Neuronal stem cell (in vitro differentiated cells): ENCODE measurements at regions not wholly inside any gene's neighbourhood (a gene's known extent, or its start where the extent isn't known, plus 50 kb on each side); places are given as distances from the start of the nearest gene placed in this dataset.

Experiments used
- DNase-seq: peaks from one replicate; pipeline ENCODE4 v3.0.0-alpha.2; 2013; ENCODE audit warnings: low spot score
- H2AFZ ChIP-seq: one replicate; pipeline ENCODE4 v1.6.1; 2013; ENCODE audit warnings: mild to moderate bottlenecking, low read length, inconsistent platforms
- H2AK5ac ChIP-seq: 2 replicates; pipeline ENCODE4 v1.6.1; 2013; ENCODE audit warnings: low read depth, mild to moderate bottlenecking, inconsistent platforms, low read length, moderate library complexity, mixed read lengths
- H2BK120ac ChIP-seq: 2 replicates; pipeline ENCODE4 v1.6.1; 2013; ENCODE audit warnings: low read depth, mild to moderate bottlenecking, inconsistent platforms, low read length, moderate library complexity, mixed read lengths
- H2BK12ac ChIP-seq: one replicate; pipeline ENCODE4 v1.6.1; 2013; ENCODE audit warnings: low read length, inconsistent platforms
- H2BK15ac ChIP-seq: 2 replicates; pipeline ENCODE4 v1.6.1; 2013; ENCODE audit warnings: mild to moderate bottlenecking, low read length, inconsistent platforms, mixed read lengths
- H2BK5ac ChIP-seq: one replicate; pipeline ENCODE4 v1.6.1; 2013; ENCODE audit warnings: inconsistent platforms, mild to moderate bottlenecking, low read length, moderate library complexity
- H3K14ac ChIP-seq: one replicate; pipeline ENCODE4 v1.6.1; 2013; ENCODE audit warnings: low read length, inconsistent platforms
- H3K18ac ChIP-seq: 2 replicates; pipeline ENCODE4 v1.6.1; 2013; ENCODE audit warnings: low read length, inconsistent platforms
- H3K23ac ChIP-seq: 2 replicates; pipeline ENCODE4 v1.6.1; 2013; ENCODE audit warnings: low read depth, mild to moderate bottlenecking, mixed read lengths, low read length, inconsistent platforms; ENCODE audit not compliant: poor library complexity
- H3K27ac ChIP-seq: replicated peaks from 3 replicates; pipeline ENCODE4 v1.5.1; 2013; ENCODE audit warnings: low read length, inconsistent platforms
- H3K27me3 ChIP-seq, 3 experiments: 2 replicates each; pipeline ENCODE4 v1.6.1; 2013; ENCODE audit warnings: low read length in 3 of 3, mild to moderate bottlenecking in 2 of 3, inconsistent platforms in 1 of 3, low read depth in 1 of 3, mixed read lengths in 1 of 3, moderate library complexity in 1 of 3; ENCODE audit not compliant: control insufficient read depth in 3 of 3, insufficient read depth in 3 of 3
- H3K36me3 ChIP-seq, 2 donors: replicated peaks in 1 of 2; 2 replicates each; pipeline ENCODE4 v1.6.1; 2013; ENCODE audit warnings: low read length in 2 of 2; ENCODE audit not compliant: control insufficient read depth in 2 of 2, insufficient read depth in 2 of 2
- H3K4ac ChIP-seq: 2 replicates; pipeline ENCODE4 v1.6.1; 2013; ENCODE audit warnings: inconsistent platforms, mild to moderate bottlenecking, low read length, moderate library complexity
- H3K4me1 ChIP-seq, 2 donors: 1 replicate in 1 of 2; 2 replicates in 1 of 2; pipeline ENCODE4 v1.6.1; 2013; ENCODE audit warnings: low read length in 2 of 2, low read depth in 1 of 2; ENCODE audit not compliant: control insufficient read depth in 2 of 2, insufficient read depth in 1 of 2
- H3K4me2 ChIP-seq: one replicate; pipeline ENCODE4 v1.6.1; 2013; ENCODE audit warnings: mild to moderate bottlenecking, low read length, inconsistent platforms; ENCODE audit not compliant: insufficient read depth, poor library complexity, severe bottlenecking
- H3K4me3 ChIP-seq, 2 donors: 2 replicates each; pipeline ENCODE4 v1.5.1; 2013; ENCODE audit warnings: low read length in 2 of 2, mild to moderate bottlenecking in 2 of 2, inconsistent platforms in 1 of 2, moderate library complexity in 1 of 2
- H3K79me1 ChIP-seq: one replicate; pipeline ENCODE4 v1.6.1; 2013; ENCODE audit warnings: low read depth, mild to moderate bottlenecking, inconsistent platforms, low read length, moderate library complexity
- H3K9ac ChIP-seq: one replicate; pipeline ENCODE4 v1.6.1; 2013; ENCODE audit warnings: mild to moderate bottlenecking, low read depth, low read length, inconsistent platforms; ENCODE audit not compliant: poor library complexity
- H3K9me3 ChIP-seq, 2 donors: replicated peaks in 1 of 2; 2 replicates each; pipeline versions ENCODE3 to v1.6.1; 2013; ENCODE audit warnings: low read length in 2 of 2, mild to moderate bottlenecking in 2 of 2, inconsistent platforms in 1 of 2, low read depth in 1 of 2, mixed read lengths in 1 of 2, moderate library complexity in 1 of 2; ENCODE audit not compliant: control insufficient read depth in 2 of 2, insufficient read depth in 1 of 2
- H4K8ac ChIP-seq: one replicate; pipeline ENCODE4 v1.6.1; 2013; ENCODE audit warnings: low read depth, mild to moderate bottlenecking, inconsistent platforms, low read length, moderate library complexity
- H4K91ac ChIP-seq: one replicate; pipeline ENCODE4 v1.6.1; 2013; ENCODE audit warnings: low read length, low read depth, mild to moderate bottlenecking, inconsistent platforms; ENCODE audit not compliant: poor library complexity
- WGBS, 2 donors: extraction: QIAGEN DNeasy Blood & Tissue Kit; methylation state at CpG; one replicate each; pipeline ENCODE4 v1.1.7; 2013; ENCODE audit warnings: missing lambda C conversion rate in 2 of 2, mixed read lengths in 1 of 2; ENCODE audit not compliant: insufficient read length in 2 of 2, insufficient replicate concordance in 1 of 2; ENCODE audit errors: extremely low coverage in 2 of 2; 5-methylcytosine and 5-hydroxymethylcytosine counted together

DNA sequence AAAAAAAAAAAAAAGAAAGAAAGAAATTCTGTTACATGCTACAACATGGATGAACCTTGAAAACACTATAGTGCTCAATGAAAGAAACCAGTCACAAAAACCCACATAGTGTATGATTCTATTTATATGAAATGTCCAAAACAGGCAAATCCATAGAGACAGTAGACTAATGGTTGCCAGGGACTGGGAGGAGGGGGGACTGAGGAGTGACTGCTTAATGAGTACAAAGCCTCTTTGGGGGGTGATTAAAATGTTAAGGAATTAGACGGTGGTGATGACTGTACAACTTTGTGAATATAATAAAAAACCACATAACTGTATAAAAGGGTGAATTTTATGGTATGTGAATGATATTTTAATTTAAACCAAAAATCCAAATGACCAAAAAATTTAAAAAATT, 116.0 kb upstream of the GUCA2B start:
- Histone ChIP-seq H3K4me3 (no peak overlapping the region), H2BK12ac (no peak overlapping the region), H3K23ac (no peak overlapping the region), H3K4me2 (no peak overlapping the region), H3K27me3 (peaks cover 0 to 30% (median 10%) of the 10 kb centered on the region in 3 experiments), H4K8ac (no peak overlapping the region), H3K4me1 (peaks cover 0 to 3% of the 10 kb centered on the region in 2 donors), H3K4ac (no peak overlapping the region), H2AFZ (no peak overlapping the region), H2BK5ac (no peak overlapping the region), H3K79me1 (no peaks in the 10 kb centered on the region), H3K18ac (no peak overlapping the region), H4K91ac (no peak overlapping the region), H3K9ac (no peak overlapping the region), H3K9me3 (no peaks in the 10 kb centered on the region), H2AK5ac (no peak overlapping the region), H2BK15ac (no peak overlapping the region), H3K14ac (no peak overlapping the region), H3K36me3 (no peaks in the 10 kb centered on the region), H2BK120ac (no peak overlapping the region), H3K27ac (no peak overlapping the region)
- no peak for DNase-seq
- WGBS, 2 donors: no CpG with 5 or more reads among the region's 1 CpG

DNA sequence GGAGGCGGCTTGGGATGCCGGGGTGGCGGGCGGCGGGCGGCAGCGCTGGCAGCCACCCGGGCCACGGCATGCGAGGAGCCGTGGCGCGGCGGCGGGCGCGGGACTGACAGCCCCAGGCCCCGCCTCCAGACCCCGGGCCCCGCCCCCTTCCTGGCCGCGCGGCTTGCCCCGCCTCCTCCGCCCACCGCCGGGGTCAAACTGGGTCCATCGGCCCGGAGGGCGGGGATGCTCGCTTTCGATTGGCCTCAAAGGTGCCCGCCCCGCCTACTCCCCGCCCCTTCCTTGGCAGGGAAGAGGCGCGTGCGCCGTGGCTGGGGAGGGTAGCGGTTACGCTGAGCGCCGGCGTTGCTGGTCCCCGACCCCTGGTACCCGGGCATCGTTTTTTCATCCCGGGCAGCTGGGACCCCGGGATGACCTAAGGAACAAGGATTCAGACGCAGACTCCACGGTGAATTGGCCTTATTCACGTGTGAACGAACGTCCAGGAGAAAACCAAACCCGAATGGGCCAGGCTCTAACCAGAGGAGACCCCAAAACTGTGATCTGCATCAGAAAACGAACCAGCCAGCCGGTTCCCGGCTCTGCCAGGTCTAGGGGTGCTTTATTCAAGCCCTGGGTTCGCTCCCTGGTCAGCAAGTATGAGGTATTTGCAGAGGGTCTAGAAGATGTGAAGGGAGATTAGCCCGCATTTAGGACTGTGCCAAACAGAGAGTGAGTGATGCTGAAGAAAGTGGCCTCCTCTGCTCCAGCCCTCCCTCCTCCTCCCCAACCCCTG, 117.2 kb upstream of the GUCA2B start:
- Histone ChIP-seq H3K4me1 (peaks cover 0 to 3% of the 10 kb centered on the region in 2 donors), H3K23ac (no peak overlapping the region), H2BK120ac (no peak overlapping the region), H3K9me3 (no peaks in the 10 kb centered on the region), H3K27ac (no peak overlapping the region), H3K18ac (peak overlapping the region; percentile 70), H2AFZ (peak overlapping the region; percentile 96), H3K36me3 (no peaks in the 10 kb centered on the region), H3K79me1 (no peaks in the 10 kb centered on the region), H3K27me3 (peaks cover 0 to 34% (median 10%) of the 10 kb centered on the region in 3 experiments), H3K4me3 (peak overlapping the region; percentile 52 to 94), H2BK15ac (no peak overlapping the region), H2BK12ac (no peak overlapping the region), H2BK5ac (no peak overlapping the region), H3K9ac (no peak overlapping the region), H4K91ac (no peak overlapping the region), H3K14ac (no peak overlapping the region), H2AK5ac (no peak overlapping the region), H3K4ac (no peak overlapping the region), H3K4me2 (peak overlapping the region; percentile 90), H4K8ac (no peak overlapping the region)
- no CpG with 5 or more reads among the region's 60 CpGs for WGBS, 2 donors
- DNase-seq: peak; percentile 92

GRCh38 chr1:42035205-42035829, 116.6 kb upstream of the HIVEP3 start:
- H2BK15ac ChIP-seq: peak overlapping the region; percentile 24
- no CpG with 5 or more reads among the region's 66 CpGs for WGBS, 2 donors
- peaks cover 0 to 36% (median 10%) of the 10 kb centered on the region in 3 experiments for H3K27me3 ChIP-seq
- peak overlapping the region; percentile 87 for H3K4me2 ChIP-seq
- H2AK5ac ChIP-seq: no peak overlapping the region
- H3K27ac ChIP-seq: no peak overlapping the region
- no peaks in the 10 kb centered on the region for H3K79me1 ChIP-seq
- no peak overlapping the region for H2BK12ac ChIP-seq
- no peak overlapping the region for H3K4ac ChIP-seq
- no peak overlapping the region for H4K91ac ChIP-seq
- peak; percentile 67 for DNase-seq
- no peaks in the 10 kb centered on the region for H3K9me3 ChIP-seq
- peak overlapping the region; percentile 70 for H2BK5ac ChIP-seq
- H2AFZ ChIP-seq: peak overlapping the region; percentile 96
- H3K18ac ChIP-seq: peak overlapping the region; percentile 90
- H3K9ac ChIP-seq: peak overlapping the region; percentile 85
- H3K23ac ChIP-seq: peak overlapping the region; percentile 48
- no peak overlapping the region for H4K8ac ChIP-seq
- peaks cover 0 to 3% of the 10 kb centered on the region in 2 donors for H3K4me1 ChIP-seq
- H2BK120ac ChIP-seq: no peak overlapping the region
- no peaks in the 10 kb centered on the region for H3K36me3 ChIP-seq
- H3K4me3 ChIP-seq: peak overlapping the region; percentile 52 to 94
- no peak overlapping the region for H3K14ac ChIP-seq

DNA sequence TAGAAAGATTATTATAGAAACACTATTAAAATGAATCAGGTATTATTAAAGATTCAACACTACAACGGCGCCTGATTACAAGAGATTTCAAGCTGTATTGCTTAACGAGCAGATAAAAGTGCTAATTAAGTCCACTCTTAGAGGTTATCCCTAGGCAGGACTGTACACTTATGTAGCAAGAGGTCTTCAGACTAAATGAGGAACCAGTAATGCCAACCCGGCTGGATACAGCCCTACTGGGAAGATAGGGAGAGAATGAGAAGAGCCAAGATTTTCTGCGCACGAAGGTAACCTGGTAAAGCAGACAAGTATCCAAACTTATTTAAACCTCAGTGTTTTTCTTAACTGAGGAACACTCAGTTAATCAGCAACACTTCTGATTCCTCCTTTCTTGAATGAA, 115.7 kb upstream of the HIVEP3 start:
- no peak overlapping the region for H3K4me3 ChIP-seq
- H4K91ac ChIP-seq: no peak overlapping the region

More for the DNA sequence above, 115.7 kb upstream of the HIVEP3 start:
- Histone ChIP-seq H2BK120ac (no peak overlapping the region), H2BK12ac (no peak overlapping the region), H2AK5ac (no peak overlapping the region), H3K27me3 (peaks cover 0 to 36% (median 10%) of the 10 kb centered on the region in 3 experiments), H4K8ac (no peak overlapping the region), H3K4me2 (no peak overlapping the region), H3K27ac (no peak overlapping the region), H3K18ac (no peak overlapping the region), H3K4ac (no peak overlapping the region), H3K36me3 (no peaks in the 10 kb centered on the region), H3K9me3 (no peaks in the 10 kb centered on the region), H3K14ac (no peak overlapping the region), H3K79me1 (no peaks in the 10 kb centered on the region), H2AFZ (no peak overlapping the region), H3K9ac (no peak overlapping the region), H3K23ac (no peak overlapping the region), H2BK15ac (no peak overlapping the region), H3K4me1 (peaks cover 0 to 3% of the 10 kb centered on the region in 2 donors), H2BK5ac (no peak overlapping the region)
- no CpG with 5 or more reads among the region's 6 CpGs for WGBS, 2 donors
- no peak for DNase-seq
